ENCODE measurements at regions not wholly inside any gene's neighbourhood (a gene's known extent, or its start where the extent isn't known, plus 50 kb on each side); places are given as distances from the start of the nearest gene placed in this dataset.

GRCh38 chr2:128791985-128792320 lies 473.3 kb upstream of the HS6ST1 start:
- DNase-seq (ENCODE audit: low spot score): no peak
- Histone ChIP-seq H3K27ac (no peak overlapping the region), H3K4me3 (no peak overlapping the region)
- no peak for TF ChIP-seq CTCF (IDR thresholded peaks at IDR 0.05)

GRCh38 chr2:128792476-128793054 lies 473.9 kb upstream of the HS6ST1 start:
- no peak for DNase-seq (ENCODE audit: low spot score)
- no peak overlapping the region for H3K4me3 ChIP-seq
- no peak for TF ChIP-seq CTCF (IDR thresholded peaks at IDR 0.05)
- H3K27ac ChIP-seq: no peak overlapping the region

GRCh38 chr2:128793404-128793803 lies 474.7 kb upstream of the HS6ST1 start:
- Histone ChIP-seq H3K4me3 (no peak overlapping the region), H3K27ac (no peak overlapping the region)
- peak; percentile 60 for DNase-seq (ENCODE audit: low spot score)
- TF ChIP-seq CTCF (IDR thresholded peaks at IDR 0.05): no peak

GRCh38 chr2:128794285-128794684 lies 475.6 kb upstream of the HS6ST1 start:
- Histone ChIP-seq H3K4me3 (no peak overlapping the region), H3K27ac (no peak overlapping the region)
- peak; percentile 45 for DNase-seq (ENCODE audit: low spot score)
- no peak for TF ChIP-seq CTCF (IDR thresholded peaks at IDR 0.05)

GRCh38 chr2:128796321-128796720 lies 477.7 kb upstream of the HS6ST1 start:
- TF ChIP-seq CTCF (IDR thresholded peaks at IDR 0.05): no peak
- Histone ChIP-seq H3K4me3 (no peak overlapping the region), H3K27ac (no peak overlapping the region)
- DNase-seq (ENCODE audit: low spot score): peak; percentile 26

GRCh38 chr2:128797092-128797491 lies 478.4 kb upstream of the HS6ST1 start:
- Histone ChIP-seq H3K4me3 (no peak overlapping the region), H3K27ac (no peak overlapping the region)
- no peak for TF ChIP-seq CTCF (IDR thresholded peaks at IDR 0.05)
- peak; percentile 38 for DNase-seq (ENCODE audit: low spot score)

- H3K4me3 ChIP-seq: no peak overlapping the region
- no peak for TF ChIP-seq CTCF (IDR thresholded peaks at IDR 0.05)
- DNase-seq (ENCODE audit: low spot score): no peak
- no peak overlapping the region for H3K27ac ChIP-seq
Observed at GRCh38 chr2:128797533-128797932, 478.9 kb upstream of the HS6ST1 start.

All from coronary artery (tissue), 2 donors.